ENCODE measurements at regions not wholly inside any gene's neighbourhood (a gene's known extent, or its start where the extent isn't known, plus 50 kb on each side); places are given as distances from the start of the nearest gene placed in this dataset.
"Not testable (repeated sequence)": the region's sequence is repeated elsewhere in the genome, so short reads cannot be mapped to it uniquely, and the experiment has no call there.

- not testable (repeated sequence) for TF ChIP-seq CTCF (IDR thresholded peaks at IDR 0.05 in 2 of 3, conservative IDR thresholded peaks at IDR 0.05 in 1 of 3; ENCODE audit: borderline replicate concordance in 1 of 3, insufficient read depth in 1 of 3, low read depth in 2 of 3, low read length in 2 of 3); EZH2 (IDR thresholded peaks at IDR 0.05); ZNF274 (IDR thresholded peaks at IDR 0.05; ENCODE audit: low read depth, low read length); RAD21 (IDR thresholded peaks at IDR 0.05; ENCODE audit: low read depth); SP1 (IDR thresholded peaks at IDR 0.05; ENCODE audit: low read depth); SRF (IDR thresholded peaks at IDR 0.05; ENCODE audit: low read depth); JUND (IDR thresholded peaks at IDR 0.05); POLR2AphosphoS5 (IDR thresholded peaks at IDR 0.05; ENCODE audit: low read depth, low read length); EZH2phosphoT487 (IDR thresholded peaks at IDR 0.05; ENCODE audit: borderline replicate concordance); POLR2A (IDR thresholded peaks at IDR 0.05; ENCODE audit: borderline replicate concordance, extremely low read depth, insufficient read depth, insufficient read length); SIN3A (IDR thresholded peaks at IDR 0.05; ENCODE audit: low read depth)
These were observed 118.1 kb upstream of the IER5L start for GRCh38 chr9:129296195-129296594.
